ENCODE measurements at regions not wholly inside any gene's neighbourhood (a gene's known extent, or its start where the extent isn't known, plus 50 kb on each side); places are given as distances from the start of the nearest gene placed in this dataset.

- Histone ChIP-seq H2BK5ac (ENCODE audit: insufficient read length, low read length) (no peak overlapping the region), H2BK15ac (ENCODE audit: low read depth, low read length) (no peak overlapping the region)
- no peaks in the 10 kb centered on the region for H3K9me3 Mint-ChIP-seq
Observed at GRCh38 chr2:145102706-145103105, 582.8 kb upstream of the ZEB2 start.

More at GRCh38 chr2:145102706-145103105, 582.8 kb upstream of the ZEB2 start:
- Histone ChIP-seq H3K79me2 (ENCODE audit: insufficient read depth, low read length) (no peaks in the 10 kb centered on the region), H4K5ac (ENCODE audit: insufficient read length, low read depth, low read length) (no peak overlapping the region), H4K8ac (replicated peaks; ENCODE audit: insufficient read length, low read depth, low read length) (no peak overlapping the region), H3K4me1 (ENCODE audit: insufficient read depth, low read length) (no peaks in the 10 kb centered on the region; the same call in 1 of the 2 replicates), H3K4me2 (ENCODE audit: insufficient read depth, insufficient read length, low read length) (no peak overlapping the region), H3K18ac (ENCODE audit: insufficient read length, low read depth, low read length) (no peak overlapping the region), H3T11ph (ENCODE audit: low read length) (no peak overlapping the region), H3K27me3 (ENCODE audit: insufficient read depth, low read length) (no peaks in the 10 kb centered on the region), H3K9ac (ENCODE audit: extremely low read depth, insufficient read length, low read length) (no peak overlapping the region), H3K27ac (ENCODE audit: insufficient read length, low read depth, low read length) (no peak overlapping the region), H2AFZ (ENCODE audit: low read length) (no peak overlapping the region), H3K56ac (ENCODE audit: insufficient read length, low read depth, low read length) (no peak overlapping the region), H3K4ac (ENCODE audit: low read depth, low read length) (no peak overlapping the region), H4K20me1 (ENCODE audit: control insufficient read depth, insufficient read depth, insufficient read length) (no peaks in the 10 kb centered on the region), H3K23ac (ENCODE audit: insufficient read length, low read depth, low read length) (no peak overlapping the region), H2BK12ac (ENCODE audit: insufficient read length, low read depth, low read length) (no peak overlapping the region), H3K23me2 (ENCODE audit: insufficient read length, low read depth, low read length, poor library complexity, severe bottlenecking) (no peaks in the 10 kb centered on the region), H3K9me3 (ENCODE audit: control insufficient read depth, low read depth, low read length) (no peaks in the 10 kb centered on the region), H2BK20ac (ENCODE audit: low read depth, low read length, poor library complexity, severe bottlenecking) (no peak overlapping the region), H3K79me1 (ENCODE audit: insufficient read depth, low read depth, low read length, poor library complexity, severe bottlenecking) (no peaks in the 10 kb centered on the region), H2BK120ac (ENCODE audit: low read depth, low read length, poor library complexity, severe bottlenecking) (no peak overlapping the region), H4K91ac (ENCODE audit: insufficient read length, low read depth, low read length) (no peak overlapping the region), H2AK5ac (ENCODE audit: insufficient read length, low read length) (no peak overlapping the region), H3K14ac (ENCODE audit: insufficient read depth, low read length) (no peak overlapping the region)
- H3K36me3 Mint-ChIP-seq (ENCODE audit: insufficient read depth in 1 of 3, low read depth in 3 of 3) = no peaks in the 10 kb centered on the region
- H3K4me1 Mint-ChIP-seq = peaks cover 3 to 17% of the 10 kb centered on the region in 2 experiments
- no peak for TF ChIP-seq CTCF (conservative IDR thresholded peaks at IDR 0.05)
- no peak overlapping the region for H3K4me3 Mint-ChIP-seq
- H3K27me3 Mint-ChIP-seq (ENCODE audit: low read depth) = no peaks in the 10 kb centered on the region
- no peak overlapping the region for H3K27ac Mint-ChIP-seq
- WGBS (ENCODE audit: extremely low coverage, insufficient read length, low lambda C conversion rate) = no CpG with 5 or more reads among the region's 2 CpGs
- DNase-seq = no peak
